SK-N-SH treated with all-trans-retinoic acid at 6 μM for 48 hours (cell line): ENCODE measurements at regions not wholly inside any gene's neighbourhood (a gene's known extent, or its start where the extent isn't known, plus 50 kb on each side); places are given as distances from the start of the nearest gene placed in this dataset.

Experiments
- ATAC-seq: fragments of 200-7000 bp; cut with Tn5 transposase; 3 replicates; pipeline ENCODE4 v1.9.1; 2020; ENCODE audit warnings: mild to moderate bottlenecking, moderate library complexity
- ARNTL ChIP-seq: fragments of 450-650 bp; formaldehyde crosslinking; IDR thresholded peaks from 2 replicates; pipeline ENCODE4 v1.5.0; 2020; ENCODE audit warnings: low read depth, mild to moderate bottlenecking, moderate library complexity, borderline replicate concordance
- BACH2 ChIP-seq: fragments of 250-450 bp; sonication (Bioruptor Pico); IDR thresholded peaks from 2 replicates; pipeline ENCODE4 v1.9.0; 2021; ENCODE audit warnings: mild to moderate bottlenecking, borderline replicate concordance
- CREB5 ChIP-seq: fragments of 250-450 bp; sonication (Bioruptor Pico); IDR thresholded peaks from 2 replicates; pipeline ENCODE4 v1.5.1; 2020; ENCODE audit warnings: low read depth, mild to moderate bottlenecking, moderate library complexity
- CSDC2 ChIP-seq: fragments of 250-450 bp; sonication (Bioruptor Pico); IDR thresholded peaks from 2 replicates; pipeline ENCODE4 v1.5.0; 2020; ENCODE audit warnings: mild to moderate bottlenecking, moderate library complexity
- CSRNP3 ChIP-seq: fragments of 250-450 bp; sonication (Bioruptor Pico); IDR thresholded peaks from 2 replicates; pipeline ENCODE4 v1.5.1; 2021; ENCODE audit warnings: mild to moderate bottlenecking, moderate library complexity
- ESRRG ChIP-seq: fragments of 250-450 bp; sonication (Bioruptor Pico); IDR thresholded peaks from 2 replicates; pipeline ENCODE4 v1.6.1; 2021; ENCODE audit warnings: mild to moderate bottlenecking
- GLIS3 ChIP-seq: fragments of 250-450 bp; sonication (Bioruptor Pico); IDR thresholded peaks from 2 replicates; pipeline ENCODE4 v1.5.0; 2020; ENCODE audit warnings: mild to moderate bottlenecking, moderate library complexity
- ISL1 ChIP-seq: fragments of 250-450 bp; sonication (Bioruptor Pico); IDR thresholded peaks from 2 replicates; pipeline ENCODE4 v2.1.2; 2022; ENCODE audit warnings: mild to moderate bottlenecking, moderate library complexity
- OSR1 ChIP-seq: fragments of 250-450 bp; sonication (Bioruptor Pico); IDR thresholded peaks from 2 replicates; pipeline ENCODE4 v1.8.0; 2022; ENCODE audit warnings: moderate library complexity, mild to moderate bottlenecking, inconsistent platforms
- PATZ1 ChIP-seq: fragments of 250-450 bp; sonication (Bioruptor Pico); IDR thresholded peaks from 2 replicates; pipeline ENCODE4 v1.8.0; 2020; ENCODE audit warnings: mild to moderate bottlenecking, moderate library complexity, borderline replicate concordance
- POU6F1 ChIP-seq: fragments of 250-450 bp; sonication (Bioruptor Pico); IDR thresholded peaks from 2 replicates; pipeline ENCODE4 v1.8.0; 2021; ENCODE audit warnings: low read depth, mild to moderate bottlenecking, moderate library complexity, borderline replicate concordance
- PPARA ChIP-seq: fragments of 250-450 bp; sonication (Bioruptor Pico); IDR thresholded peaks from 2 replicates; pipeline ENCODE4 v1.5.0; 2020; ENCODE audit warnings: mild to moderate bottlenecking, borderline replicate concordance
- RARB ChIP-seq: fragments of 250-450 bp; sonication (Bioruptor Pico); IDR thresholded peaks from 2 replicates; pipeline ENCODE4 v1.8.0; 2021; ENCODE audit warnings: mild to moderate bottlenecking, moderate library complexity
- SNAI2 ChIP-seq: fragments of 250-450 bp; sonication (Bioruptor Pico); IDR thresholded peaks from 2 replicates; pipeline ENCODE4 v1.5.0; 2020; ENCODE audit warnings: mild to moderate bottlenecking, moderate library complexity
- TCF4 ChIP-seq: fragments of 250-450 bp; sonication (Bioruptor Pico); IDR thresholded peaks from 2 replicates; pipeline ENCODE4 v1.8.0; 2021; ENCODE audit warnings: mild to moderate bottlenecking, moderate library complexity, borderline replicate concordance
- TOX ChIP-seq: fragments of 250-450 bp; sonication (Bioruptor Pico); IDR thresholded peaks from 2 replicates; pipeline ENCODE4 v1.8.0; 2021; ENCODE audit warnings: mild to moderate bottlenecking, moderate library complexity, borderline replicate concordance
- TSHZ2 ChIP-seq: fragments of 250-450 bp; sonication (Bioruptor Pico); IDR thresholded peaks from 2 replicates; pipeline ENCODE4 v1.5.0; 2020; ENCODE audit warnings: mild to moderate bottlenecking, moderate library complexity
- ZC3H10 ChIP-seq: fragments of 250-450 bp; sonication (Bioruptor Pico); IDR thresholded peaks from 2 replicates; pipeline ENCODE4 v1.5.1; 2021; ENCODE audit warnings: mild to moderate bottlenecking, moderate library complexity
- ZFP3 ChIP-seq: fragments of 250-450 bp; sonication (Bioruptor Pico); IDR thresholded peaks from 2 replicates; pipeline ENCODE4 v1.5.0; 2020; ENCODE audit warnings: mild to moderate bottlenecking, moderate library complexity
- ZFP30 ChIP-seq: fragments of 450-650 bp; formaldehyde crosslinking; IDR thresholded peaks from 2 replicates; pipeline ENCODE4 v1.5.0; 2022; ENCODE audit warnings: mild to moderate bottlenecking, moderate library complexity
- ZNF565 ChIP-seq: fragments of 450-650 bp; formaldehyde crosslinking; conservative IDR thresholded peaks from 2 replicates; pipeline ENCODE4 v1.5.0; 2020; ENCODE audit warnings: low read depth, mild to moderate bottlenecking, moderate library complexity
- ZNF70 ChIP-seq: fragments of 450-650 bp; formaldehyde crosslinking; IDR thresholded peaks from 2 replicates; pipeline ENCODE4 v1.5.0; 2020; ENCODE audit warnings: mild to moderate bottlenecking, moderate library complexity
- ZNF8 ChIP-seq: fragments of 450-650 bp; formaldehyde crosslinking; IDR thresholded peaks from 2 replicates; pipeline ENCODE4 v1.5.0; 2020; ENCODE audit warnings: mild to moderate bottlenecking, moderate library complexity

GRCh38 chr5:82807021-82807420 is 270.2 kb downstream of the TMEM167A start:
- no peak for TF ChIP-seq POU6F1 (CRISPR knock-in tag)
- TF ChIP-seq TOX (CRISPR knock-in tag) = no peak
- no peak for TF ChIP-seq BACH2 (CRISPR knock-in tag)
- TF ChIP-seq ZNF565 (CRISPR knock-in tag) = no peak
- TF ChIP-seq OSR1 (CRISPR knock-in tag) = no peak
- no peak for TF ChIP-seq ZNF8 (CRISPR knock-in tag)
- no peak for TF ChIP-seq CSDC2 (CRISPR knock-in tag)
- TF ChIP-seq ZFP3 = no peak
- TF ChIP-seq PATZ1 = no peak
- TF ChIP-seq ESRRG (CRISPR knock-in tag) = no peak
- no peak for TF ChIP-seq ZC3H10
- no peak for TF ChIP-seq PPARA (CRISPR knock-in tag)
- TF ChIP-seq, all 23 proteins: peak for 0
- ATAC-seq = no peak

- no peak for ATAC-seq
- TF ChIP-seq ZNF70 (no peak), PPARA (CRISPR knock-in tag) (no peak), CSRNP3 (CRISPR knock-in tag) (no peak), ZFP3 (no peak), GLIS3 (no peak), ISL1 (CRISPR knock-in tag) (no peak), ZNF565 (CRISPR knock-in tag) (no peak), RARB (CRISPR knock-in tag) (no peak), TCF4 (CRISPR knock-in tag) (no peak), OSR1 (CRISPR knock-in tag) (no peak), CREB5 (CRISPR knock-in tag) (no peak), ESRRG (CRISPR knock-in tag) (no peak), ZNF8 (CRISPR knock-in tag) (no peak), ARNTL (CRISPR knock-in tag) (no peak), ZFP30 (CRISPR knock-in tag) (no peak), TSHZ2 (CRISPR knock-in tag) (no peak), TOX (CRISPR knock-in tag) (no peak), SNAI2 (CRISPR knock-in tag) (no peak)
Measured at GRCh38 chr5:82806513-82806912, 270.7 kb downstream of the TMEM167A start.
